Loucy (cell line): ENCODE measurements at regions not wholly inside any gene's neighbourhood (a gene's known extent, or its start where the extent isn't known, plus 50 kb on each side); places are given as distances from the start of the nearest gene placed in this dataset.

Experiments used
- H2AFZ ChIP-seq: fragments of 200-600 bp; sonication (generic); 2 replicates; pipeline ENCODE4 v1.6.0; 2016; ENCODE audit warnings: antibody characterized with exemption, mild to moderate bottlenecking, low read length, moderate library complexity
- H3F3A ChIP-seq: fragments of 200-600 bp; 2 replicates; pipeline ENCODE4 v1.6.0; 2016; ENCODE audit warnings: antibody characterized with exemption, low read depth, mild to moderate bottlenecking
- H3K27me3 ChIP-seq: fragments of 200-600 bp; sonication (generic); 2 replicates; pipeline ENCODE4 v1.6.1; 2014; ENCODE audit warnings: low read length, mild to moderate bottlenecking; ENCODE audit not compliant: insufficient read depth, poor library complexity, severe bottlenecking
- H3K36me3 ChIP-seq: fragments of 200-600 bp; sonication (generic); 2 replicates; pipeline ENCODE4 v1.6.1; 2016; ENCODE audit warnings: low read length; ENCODE audit not compliant: insufficient read depth
- H3K4me1 ChIP-seq: fragments of 200-600 bp; sonication (generic); 2 replicates; pipeline ENCODE4 v1.5.1; 2014; ENCODE audit warnings: low read length, mild to moderate bottlenecking; ENCODE audit not compliant: insufficient read depth, poor library complexity, severe bottlenecking
- H3K4me2 ChIP-seq: fragments of 200-600 bp; sonication (generic); 2 replicates; pipeline ENCODE4 v1.6.0; 2014; ENCODE audit warnings: antibody characterized with exemption, low read length, low read depth, mild to moderate bottlenecking; ENCODE audit not compliant: poor library complexity, severe bottlenecking
- H3K4me3 ChIP-seq: fragments of 200-600 bp; sonication (generic); 2 replicates; pipeline ENCODE4 v1.5.1; 2014; ENCODE audit warnings: low read length, mild to moderate bottlenecking, mixed read lengths; ENCODE audit not compliant: poor library complexity, severe bottlenecking
- H3K79me2 ChIP-seq: fragments of 200-600 bp; sonication (generic); 2 replicates; pipeline ENCODE4 v1.6.1; 2014; ENCODE audit warnings: low read length; ENCODE audit not compliant: insufficient read depth
- H3K9ac ChIP-seq: fragments of 200-600 bp; sonication (generic); 2 replicates; pipeline ENCODE4 v1.6.0; 2014; ENCODE audit warnings: mild to moderate bottlenecking, low read depth, low read length, moderate library complexity; ENCODE audit not compliant: poor library complexity, severe bottlenecking
- H3K9me2 ChIP-seq: fragments of 200-600 bp; sonication (generic); replicated peaks from 2 replicates; pipeline ENCODE4 v1.6.1; 2016; ENCODE audit warnings: low read depth, low read length, mixed read lengths
- H3K9me3 ChIP-seq: fragments of 200-600 bp; sonication (generic); 2 replicates; pipeline ENCODE4 v1.6.1; 2014; ENCODE audit warnings: mild to moderate bottlenecking, antibody characterized with exemption, low read length, low read depth; ENCODE audit not compliant: insufficient read depth
- H4K20me1 ChIP-seq: fragments of 200-600 bp; sonication (generic); 2 replicates; pipeline ENCODE4 v1.6.0; 2014; ENCODE audit warnings: antibody characterized with exemption, low read length, mild to moderate bottlenecking; ENCODE audit not compliant: insufficient read depth, poor library complexity, severe bottlenecking
- EZH2phosphoT487 ChIP-seq: fragments of 200-600 bp; IDR thresholded peaks from 2 replicates; pipeline ENCODE4 v1.6.1; 2018; ENCODE audit warnings: antibody characterized with exemption, mild to moderate bottlenecking, moderate library complexity, borderline replicate concordance
- TF ChIP-seq, protein P1 (sequence below): fragments of 200-600 bp; sonication (generic); conservative IDR thresholded peaks from 2 replicates; pipeline ENCODE4 v1.5.1; 2014; ENCODE audit warnings: mild to moderate bottlenecking, antibody characterized with exemption, low read length

DNA sequence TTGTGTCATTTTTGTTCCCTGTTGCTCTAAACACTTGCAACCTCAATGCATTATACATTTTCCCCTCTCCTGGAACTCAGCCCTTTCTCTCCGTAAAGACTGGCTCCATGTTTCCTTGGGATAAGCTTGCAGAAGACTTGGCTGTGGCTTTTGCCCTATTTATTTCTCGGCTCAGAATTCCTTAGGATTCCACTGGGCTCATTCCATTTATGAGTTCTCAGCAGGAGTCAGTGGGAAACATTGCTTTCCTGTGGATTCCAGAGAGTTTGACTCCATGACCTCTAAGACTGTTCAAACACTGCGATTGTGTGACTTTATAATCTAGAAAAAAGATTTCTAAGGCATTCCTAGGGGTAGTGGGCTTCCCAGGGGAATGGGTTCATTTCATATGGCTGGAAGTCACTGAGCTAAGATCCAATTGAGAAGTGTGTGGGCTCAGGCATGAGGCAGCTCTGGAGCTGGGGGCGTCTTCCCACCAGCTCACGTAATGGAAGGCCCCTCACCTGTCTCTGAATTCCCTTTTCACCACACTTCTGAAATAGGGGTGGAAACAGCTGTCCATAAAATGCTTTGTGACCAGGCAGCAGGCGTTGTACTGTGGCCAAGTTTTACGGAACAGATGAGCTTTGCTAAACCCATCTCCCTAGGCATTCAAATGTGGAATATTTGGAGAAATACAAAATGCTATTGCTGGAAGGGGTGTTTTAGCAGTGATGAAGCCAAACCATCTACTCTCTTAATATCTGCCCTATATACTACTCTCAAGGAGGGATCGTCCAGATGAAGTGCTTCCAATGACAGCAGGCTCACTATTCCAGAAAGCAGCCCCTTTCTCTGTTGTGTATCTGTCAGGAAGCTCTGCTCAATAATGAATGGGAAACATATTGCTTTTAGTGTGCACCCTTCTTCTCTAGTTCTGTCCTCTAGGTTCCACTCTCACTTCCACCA lies 91.8 kb upstream of the BCL6 start:
- TF ChIP-seq, protein P1, sequence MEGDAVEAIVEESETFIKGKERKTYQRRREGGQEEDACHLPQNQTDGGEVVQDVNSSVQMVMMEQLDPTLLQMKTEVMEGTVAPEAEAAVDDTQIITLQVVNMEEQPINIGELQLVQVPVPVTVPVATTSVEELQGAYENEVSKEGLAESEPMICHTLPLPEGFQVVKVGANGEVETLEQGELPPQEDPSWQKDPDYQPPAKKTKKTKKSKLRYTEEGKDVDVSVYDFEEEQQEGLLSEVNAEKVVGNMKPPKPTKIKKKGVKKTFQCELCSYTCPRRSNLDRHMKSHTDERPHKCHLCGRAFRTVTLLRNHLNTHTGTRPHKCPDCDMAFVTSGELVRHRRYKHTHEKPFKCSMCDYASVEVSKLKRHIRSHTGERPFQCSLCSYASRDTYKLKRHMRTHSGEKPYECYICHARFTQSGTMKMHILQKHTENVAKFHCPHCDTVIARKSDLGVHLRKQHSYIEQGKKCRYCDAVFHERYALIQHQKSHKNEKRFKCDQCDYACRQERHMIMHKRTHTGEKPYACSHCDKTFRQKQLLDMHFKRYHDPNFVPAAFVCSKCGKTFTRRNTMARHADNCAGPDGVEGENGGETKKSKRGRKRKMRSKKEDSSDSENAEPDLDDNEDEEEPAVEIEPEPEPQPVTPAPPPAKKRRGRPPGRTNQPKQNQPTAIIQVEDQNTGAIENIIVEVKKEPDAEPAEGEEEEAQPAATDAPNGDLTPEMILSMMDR: no peak
- TF ChIP-seq EZH2phosphoT487: no peak
- no peaks in the 10 kb centered on the region for H3K9me2 ChIP-seq
- no peak overlapping the region for H3K4me3 ChIP-seq
- no peaks in the 10 kb centered on the region for H3K9me3 ChIP-seq
- H2AFZ ChIP-seq: no peak overlapping the region
- H3K9ac ChIP-seq: no peak overlapping the region
- no peaks in the 10 kb centered on the region for H3F3A ChIP-seq
- no peak overlapping the region for H3K4me2 ChIP-seq
- no peaks in the 10 kb centered on the region for H3K4me1 ChIP-seq
- H3K79me2 ChIP-seq: no peaks in the 10 kb centered on the region
- H3K36me3 ChIP-seq: no peaks in the 10 kb centered on the region
- H3K27me3 ChIP-seq: no peaks in the 10 kb centered on the region
- H4K20me1 ChIP-seq: no peaks in the 10 kb centered on the region

DNA sequence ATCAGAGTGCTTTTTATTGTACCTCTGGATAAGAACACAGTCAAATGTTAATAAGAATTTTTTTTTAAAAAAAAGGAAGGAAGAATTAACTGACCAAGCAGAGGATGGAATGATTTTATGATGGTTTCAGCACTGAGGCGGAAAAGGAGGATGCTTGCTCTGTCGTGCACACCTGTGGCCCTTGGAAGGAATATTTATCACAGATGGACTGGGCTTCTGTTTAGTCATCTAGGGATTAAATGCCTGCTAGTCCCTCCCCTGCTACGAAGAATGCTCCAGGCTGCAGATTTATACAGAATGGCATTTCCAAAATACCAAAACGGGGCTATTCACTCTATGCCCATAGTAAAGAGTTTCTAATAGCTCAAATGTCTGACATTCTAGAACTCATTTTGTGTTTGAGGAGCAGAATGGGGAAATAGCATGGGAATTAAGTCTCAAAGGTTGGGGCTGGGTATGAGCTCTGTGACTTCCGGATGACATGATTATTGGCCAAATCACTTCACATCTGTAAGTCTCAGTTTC lies 92.8 kb upstream of the BCL6 start:
- Histone ChIP-seq H2AFZ (no peak overlapping the region), H3K9me3 (no peaks in the 10 kb centered on the region), H4K20me1 (no peaks in the 10 kb centered on the region), H3K9me2 (no peaks in the 10 kb centered on the region), H3K4me2 (no peak overlapping the region), H3K27me3 (no peaks in the 10 kb centered on the region), H3K4me1 (no peaks in the 10 kb centered on the region), H3K4me3 (no peak overlapping the region), H3K79me2 (no peaks in the 10 kb centered on the region), H3K9ac (no peak overlapping the region), H3K36me3 (no peaks in the 10 kb centered on the region), H3F3A (no peaks in the 10 kb centered on the region)
- no peak for TF ChIP-seq EZH2phosphoT487
- TF ChIP-seq, protein P1: no peak

DNA sequence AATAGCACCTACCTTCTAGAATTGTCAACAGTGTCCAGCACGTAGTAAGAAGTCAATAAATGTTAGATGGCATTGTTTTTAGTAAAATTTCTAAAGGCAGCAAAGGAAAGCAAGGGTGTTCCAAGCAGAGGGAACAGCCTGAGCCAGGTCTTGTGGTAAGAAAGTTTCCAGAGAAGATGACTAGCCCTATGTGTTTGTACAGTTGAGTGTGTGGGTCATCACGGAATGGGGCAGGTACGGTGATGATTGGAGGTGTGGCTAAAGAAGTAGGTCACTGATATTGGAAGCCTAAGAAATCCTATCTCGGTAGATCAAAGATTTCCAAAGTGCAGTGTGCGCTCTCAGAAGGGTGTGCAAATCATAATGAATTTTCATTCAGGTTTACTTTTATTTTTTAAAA lies 94.2 kb upstream of the BCL6 start:
- H3F3A ChIP-seq: no peaks in the 10 kb centered on the region
- no peak for TF ChIP-seq EZH2phosphoT487
- TF ChIP-seq, protein P1: no peak
- no peaks in the 10 kb centered on the region for H3K36me3 ChIP-seq
- no peak overlapping the region for H3K9ac ChIP-seq
- H3K4me3 ChIP-seq: no peak overlapping the region
- no peaks in the 10 kb centered on the region for H3K4me1 ChIP-seq
- H4K20me1 ChIP-seq: no peaks in the 10 kb centered on the region
- no peak overlapping the region for H2AFZ ChIP-seq
- H3K4me2 ChIP-seq: no peak overlapping the region
- no peaks in the 10 kb centered on the region for H3K9me3 ChIP-seq
- no peaks in the 10 kb centered on the region for H3K79me2 ChIP-seq
- no peaks in the 10 kb centered on the region for H3K27me3 ChIP-seq
- H3K9me2 ChIP-seq: no peaks in the 10 kb centered on the region
